ENCODE measurements at regions not wholly inside any gene's neighbourhood (a gene's known extent, or its start where the extent isn't known, plus 50 kb on each side); places are given as distances from the start of the nearest gene placed in this dataset.
"Not testable (repeated sequence)": the region's sequence is repeated elsewhere in the genome, so short reads cannot be mapped to it uniquely, and the experiment has no call there.

GRCh38 chr6:86672125-86672524 is 265.2 kb upstream of the HTR1E start:
- DNase-seq; ATAC-seq; intact Hi-C loops (cut with micrococcal nuclease): not testable (repeated sequence)

DNA sequence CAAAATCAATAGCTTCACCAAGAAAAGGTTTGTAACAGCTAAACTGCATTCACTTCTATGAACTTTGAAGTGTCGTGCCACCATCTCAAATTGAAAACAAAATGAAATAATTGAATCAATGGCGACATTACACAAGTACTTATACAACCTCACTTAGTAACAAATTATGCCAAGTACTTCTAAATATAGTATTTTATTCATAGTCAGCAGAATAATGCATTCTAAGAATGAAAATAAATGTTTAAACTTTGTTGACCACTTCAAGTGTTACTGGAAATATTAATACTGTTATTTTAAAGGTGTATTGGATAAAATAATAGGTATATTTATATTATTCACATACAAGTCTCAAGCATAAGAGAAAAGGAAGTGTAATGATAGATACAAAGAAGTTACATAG is 280.1 kb upstream of the HTR1E start:
- DNase-seq (no peak), ATAC-seq (no peak)
- intact Hi-C loops (cut with micrococcal nuclease) = no loop called here

- DNase-seq = no peak
- intact Hi-C loops (cut with micrococcal nuclease) = no loop called here
- no peak for ATAC-seq
Observed at GRCh38 chr6:86629123-86629522, 308.2 kb upstream of the HTR1E start.

DNA sequence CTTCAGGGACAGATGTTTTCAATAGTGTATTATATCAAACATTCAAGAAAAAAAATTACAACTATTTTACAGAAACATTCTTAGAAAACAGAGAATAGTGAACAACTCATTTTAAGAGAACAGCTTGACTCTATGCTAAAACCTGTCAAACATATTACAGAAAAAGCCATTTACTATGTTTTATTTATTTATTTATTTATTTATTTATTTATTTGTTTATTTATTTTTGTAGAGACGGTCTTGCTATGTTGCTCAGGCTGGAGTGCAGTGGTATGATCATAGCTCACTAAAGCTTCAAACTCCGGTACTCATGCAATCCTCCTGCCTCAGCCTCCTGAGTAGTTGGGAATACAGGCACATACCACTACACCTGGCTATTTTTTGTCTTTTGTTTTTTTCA is 317.9 kb upstream of the HTR1E start:
- ATAC-seq = no peak
- intact Hi-C loops (cut with micrococcal nuclease) = no loop called here
- no peak for DNase-seq

DNA sequence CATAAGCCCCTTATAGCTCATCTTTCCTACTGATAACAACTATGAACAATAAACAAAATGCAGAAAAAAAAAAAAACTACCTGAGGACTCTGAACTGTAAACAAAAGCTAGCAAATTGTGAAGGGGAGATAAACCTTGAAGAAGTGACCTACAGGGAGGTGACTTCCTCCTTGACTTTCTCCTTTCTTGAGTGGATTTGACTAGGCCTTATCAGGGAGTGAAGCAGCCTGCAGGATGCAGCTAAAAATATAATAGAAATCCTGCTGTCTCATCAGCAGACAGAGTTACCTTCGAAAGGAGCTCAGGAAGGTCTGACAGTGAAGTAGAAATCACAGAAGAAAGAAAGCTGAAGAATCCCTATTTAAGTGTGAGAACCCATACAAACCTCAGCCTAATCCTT is 322.0 kb upstream of the HTR1E start:
- no peak for ATAC-seq
- intact Hi-C loops (cut with micrococcal nuclease) = no loop called here
- DNase-seq = no peak

- intact Hi-C loops (cut with micrococcal nuclease) = no loop called here
- DNase-seq (no peak), ATAC-seq (no peak)
Observed at GRCh38 chr6:86609549-86610388, 327.6 kb upstream of the HTR1E start.

GRCh38 chr6:86603364-86603763 is 334.0 kb upstream of the HTR1E start:
- intact Hi-C loops (cut with micrococcal nuclease); DNase-seq; ATAC-seq: not testable (repeated sequence)

GRCh38 chr6:86602093-86602492 is 335.2 kb upstream of the HTR1E start:
- ATAC-seq; intact Hi-C loops (cut with micrococcal nuclease); DNase-seq: not testable (repeated sequence)

DNA sequence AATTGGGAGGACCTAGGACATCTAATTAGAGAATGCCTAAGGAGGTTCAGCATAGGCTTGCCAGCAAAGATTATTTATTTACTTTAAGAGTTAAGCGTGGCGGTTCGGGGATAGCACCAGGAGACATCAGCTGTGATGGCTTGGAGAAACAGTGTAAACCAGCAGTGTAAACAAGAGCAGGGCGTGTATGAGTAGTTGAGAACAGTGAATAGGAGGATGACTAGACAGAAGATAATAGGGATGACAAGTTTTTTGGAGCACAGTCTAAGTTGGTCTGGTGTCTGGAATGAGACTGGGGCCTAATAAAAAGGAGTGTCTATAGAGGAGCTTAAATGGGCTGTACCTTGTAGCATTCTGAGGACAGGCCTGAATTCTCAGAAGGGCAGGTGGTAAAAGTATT is 338.4 kb upstream of the HTR1E start:
- ATAC-seq; intact Hi-C loops (cut with micrococcal nuclease); DNase-seq: not testable (repeated sequence)

GRCh38 chr6:86595641-86596040 is 341.7 kb upstream of the HTR1E start:
- intact Hi-C loops (cut with micrococcal nuclease) = no loop called here
- ATAC-seq (no peak), DNase-seq (no peak)

DNA sequence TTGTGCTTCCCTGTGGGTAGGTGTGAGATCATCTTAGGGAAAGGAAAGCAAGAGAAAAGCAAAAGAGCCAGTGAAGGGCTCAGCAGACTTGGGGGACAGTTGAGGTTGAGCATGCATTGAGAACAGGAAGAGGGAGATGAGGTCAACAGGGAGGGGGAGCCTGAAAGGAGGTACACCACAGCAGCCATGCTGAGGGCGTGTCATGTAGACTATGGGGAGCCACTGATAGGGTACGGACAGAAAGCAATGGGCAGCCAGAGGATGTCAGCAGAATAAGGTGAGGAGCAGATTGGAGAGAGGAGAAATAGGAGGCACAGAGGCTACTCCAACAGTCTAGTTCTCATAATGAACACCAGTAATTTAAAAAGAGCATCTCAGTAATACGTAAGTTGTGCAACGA is 351.1 kb upstream of the HTR1E start:
- intact Hi-C loops (cut with micrococcal nuclease) = no loop called here
- no peak for DNase-seq
- no peak for ATAC-seq

DNA sequence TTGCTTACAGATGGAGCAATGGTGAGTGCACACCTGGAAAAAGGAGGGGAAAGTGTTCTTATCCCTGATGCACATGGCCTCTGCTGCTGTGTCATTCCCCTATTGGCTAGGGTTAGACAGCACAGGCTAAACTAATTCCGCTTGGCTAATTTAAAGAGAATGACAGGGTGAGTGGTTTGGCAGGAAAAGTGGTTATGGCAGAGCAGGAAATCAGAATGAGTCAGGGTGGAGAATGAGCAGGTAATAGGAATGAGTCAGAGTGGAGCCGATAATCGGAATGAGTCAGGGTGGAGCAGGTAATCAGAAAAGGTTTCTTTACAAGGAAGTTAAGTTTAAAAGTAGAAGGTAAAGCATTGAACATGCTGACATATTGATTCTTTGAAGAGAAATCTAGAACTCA is 355.5 kb upstream of the HTR1E start:
- intact Hi-C loops (cut with micrococcal nuclease) = no loop called here
- ATAC-seq = no peak

GRCh38 chr6:86563197-86563596 is 374.1 kb upstream of the HTR1E start:
- intact Hi-C loops (cut with micrococcal nuclease) = no loop called here
- DNase-seq (no peak), ATAC-seq (no peak)

More for the DNA sequence above, 355.5 kb upstream of the HTR1E start:
- DNase-seq = no peak

GRCh38 chr6:86558318-86558717 is 379.0 kb upstream of the HTR1E start:
- no peak for ATAC-seq
- intact Hi-C loops (cut with micrococcal nuclease) = no loop called here
- DNase-seq = no peak

DNA sequence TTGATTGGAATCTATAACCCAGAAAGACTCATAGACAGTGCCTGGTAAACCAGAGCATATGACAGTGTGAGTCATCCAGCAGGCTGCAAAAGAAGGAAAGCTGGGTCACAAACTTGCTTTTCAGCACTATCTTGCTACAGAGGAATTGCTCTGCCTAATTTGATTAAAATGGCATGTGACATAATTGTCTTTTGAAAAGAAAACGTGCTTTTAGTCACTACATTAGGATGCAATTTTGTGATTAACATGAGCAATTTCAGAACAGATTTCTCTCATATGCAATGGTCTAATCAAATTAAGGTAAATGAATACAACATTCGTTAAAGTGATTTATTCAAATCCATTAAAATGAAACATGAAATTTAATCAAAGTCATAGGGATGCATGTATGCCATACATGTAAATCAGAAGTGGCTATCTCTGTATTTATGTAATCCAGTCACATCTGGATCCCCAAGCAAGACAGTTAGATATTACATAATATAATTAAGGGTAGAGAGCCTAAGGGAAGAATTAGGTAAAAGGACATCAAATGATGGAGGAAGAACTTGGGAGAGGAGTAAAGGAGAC is 400.0 kb upstream of the HTR1E start:
- intact Hi-C loops (cut with micrococcal nuclease) = no loop called here
- DNase-seq (no peak), ATAC-seq (no peak)

- ATAC-seq (no peak), DNase-seq (no peak)
- intact Hi-C loops (cut with micrococcal nuclease) = no loop called here
Observed at GRCh38 chr6:86536121-86536520, 401.2 kb upstream of the HTR1E start.

GRCh38 chr6:86535100-86535499 is 402.2 kb upstream of the HTR1E start:
- intact Hi-C loops (cut with micrococcal nuclease) = no loop called here
- no peak for DNase-seq
- no peak for ATAC-seq

DNA sequence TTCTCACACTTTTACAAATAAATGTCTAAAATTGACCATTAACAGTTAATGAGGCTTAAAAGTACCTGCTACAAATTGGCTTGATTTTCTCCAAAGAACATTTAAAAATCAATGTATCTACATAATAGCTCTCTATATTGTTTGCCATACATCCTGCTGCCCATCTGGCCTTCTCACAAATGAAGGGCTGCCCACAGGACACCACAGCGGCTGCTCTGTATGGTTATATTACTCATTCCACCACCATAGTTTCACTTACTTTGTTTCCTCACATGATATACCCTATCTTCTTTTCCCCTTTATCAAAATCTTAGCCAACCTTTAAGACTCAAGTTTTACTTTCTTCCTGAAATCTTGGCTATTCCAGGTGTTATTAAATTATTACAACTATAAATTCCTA is 407.7 kb upstream of the HTR1E start:
- intact Hi-C loops (cut with micrococcal nuclease) = no loop called here
- no peak for DNase-seq
- ATAC-seq = no peak

DNA sequence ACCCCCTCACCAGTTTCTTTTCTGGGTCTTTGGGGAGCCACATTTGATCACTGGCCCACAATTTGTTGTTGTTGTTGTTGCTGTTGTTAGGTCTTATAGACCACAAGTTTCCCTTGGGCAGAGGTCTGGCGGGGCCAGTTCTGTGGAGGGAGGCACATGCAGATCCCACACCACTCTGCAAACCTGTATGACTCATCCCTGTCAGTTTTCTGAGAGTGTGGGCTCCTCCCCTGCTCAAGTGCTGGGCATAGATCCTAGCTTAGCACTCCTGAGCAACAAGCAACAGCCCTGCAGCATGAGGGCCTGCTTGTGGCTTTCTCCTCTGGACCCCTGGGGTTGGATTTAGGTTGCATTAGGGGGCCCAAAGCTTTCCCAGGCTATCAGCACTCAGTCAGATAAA is 411.1 kb upstream of the HTR1E start:
- intact Hi-C loops (cut with micrococcal nuclease) = no loop called here
- DNase-seq (no peak), ATAC-seq (no peak)

DNA sequence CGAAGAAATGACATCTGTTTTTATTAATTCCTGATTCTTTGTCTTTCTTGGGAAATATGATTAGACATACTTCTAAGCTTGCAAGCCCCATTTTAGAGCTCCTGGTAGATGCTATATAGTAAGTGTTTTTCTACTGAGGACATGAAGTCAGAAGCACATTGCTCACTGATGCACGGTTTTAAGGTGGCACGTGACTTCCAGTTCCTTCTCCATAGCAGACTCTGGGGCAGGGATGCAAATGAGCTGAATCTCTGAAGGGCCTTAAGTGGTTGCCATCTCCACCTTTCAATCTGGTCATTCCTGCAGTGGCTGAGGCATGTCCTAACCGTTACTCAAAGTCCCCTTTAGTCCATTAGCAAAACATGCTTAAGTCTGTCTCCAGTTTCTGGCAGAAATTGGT is 421.2 kb upstream of the HTR1E start:
- DNase-seq (no peak), ATAC-seq (no peak)
- intact Hi-C loops (cut with micrococcal nuclease) = no loop called here

DNA sequence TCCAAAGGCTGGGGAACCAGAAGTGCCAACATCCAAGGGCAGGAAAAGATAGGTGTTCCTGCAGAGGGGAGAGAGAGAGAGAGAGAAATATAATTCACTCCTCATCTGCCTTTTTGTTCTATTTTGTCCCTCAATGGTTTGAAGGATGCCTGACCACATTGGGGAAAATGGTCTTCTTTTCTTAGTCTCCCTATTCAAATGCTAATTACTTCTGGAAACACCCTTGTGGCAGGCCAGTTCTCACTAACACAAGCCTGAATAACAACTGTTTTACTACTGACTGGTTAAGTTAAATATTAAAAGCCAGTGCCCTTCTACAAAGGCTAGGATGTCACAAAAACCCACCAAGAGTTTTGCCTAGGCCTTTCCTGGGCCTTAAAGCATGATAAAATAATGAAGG is 425.4 kb upstream of the HTR1E start:
- no peak for ATAC-seq

More for the DNA sequence above, 425.4 kb upstream of the HTR1E start:
- intact Hi-C loops (cut with micrococcal nuclease) = no loop called here
- no peak for DNase-seq

Data from left ventricle myocardium superior (tissue), 1 donor.